Common myeloid progenitor, CD34-positive (primary cell): ENCODE measurements at regions not wholly inside any gene's neighbourhood (a gene's known extent, or its start where the extent isn't known, plus 50 kb on each side); places are given as distances from the start of the nearest gene placed in this dataset.
A peak's percentile ranks its signal among the peaks of the same experiment; 100 is the strongest.

ENCODE experiments used
- CTCF ChIA-PET: fragments of 350-600 bp; sonication (Branson Sonifier 250); formaldehyde crosslinking; loops from one replicate; lab custom pipeline; 2021; ENCODE audit warnings: antibody characterized with exemption; lab: Charles Lee
- POLR2A ChIA-PET: fragments of 350-600 bp; sonication (Branson Sonifier 250); formaldehyde crosslinking; loops from one replicate; lab custom pipeline; 2021; ENCODE audit warnings: antibody characterized with exemption; lab: Charles Lee
- DNase-seq, 3 donors: peaks; one replicate each; pipeline versions ENCODE4 v3.0.0 to v3.0.0-alpha.2; 2013
- H3K27ac ChIP-seq, 2 experiments: 1 replicate in 1 of 2; 2 replicates in 1 of 2; pipeline ENCODE4 v1.7.0; 2013; ENCODE audit warnings: inconsistent platforms in 2 of 2, low read length in 2 of 2, mild to moderate bottlenecking in 2 of 2, low read depth in 1 of 2, moderate library complexity in 1 of 2; ENCODE audit not compliant: severe bottlenecking in 2 of 2, insufficient read depth in 1 of 2, poor library complexity in 1 of 2
- H3K27me3 ChIP-seq, 5 experiments: replicated peaks in 2 of 5; 1 replicate in 3 of 5; 2 replicates in 2 of 5; pipeline versions ENCODE4 v1.6.1 to v1.7.0; 2013; ENCODE audit warnings: low read length in 4 of 5, mild to moderate bottlenecking in 2 of 5, moderate library complexity in 2 of 5, inconsistent platforms in 1 of 5; ENCODE audit not compliant: insufficient read depth in 5 of 5, control insufficient read depth in 4 of 5
- H3K36me3 ChIP-seq, 4 experiments: 1 replicate in 2 of 4; 2 replicates in 2 of 4; pipeline versions ENCODE4 v1.6.1 to v1.7.0; 2013; ENCODE audit warnings: low read length in 3 of 4, control low read depth in 1 of 4, mild to moderate bottlenecking in 1 of 4; ENCODE audit not compliant: control insufficient read depth in 4 of 4, insufficient read depth in 4 of 4
- H3K4me1 ChIP-seq, 4 experiments: 1 replicate in 3 of 4; 2 replicates in 1 of 4; pipeline versions ENCODE4 v1.6.1 to v1.7.1; 2013; ENCODE audit warnings: low read length in 3 of 4, mild to moderate bottlenecking in 3 of 4, control low read depth in 1 of 4, inconsistent platforms in 1 of 4, moderate library complexity in 1 of 4; ENCODE audit not compliant: control insufficient read depth in 4 of 4, insufficient read depth in 4 of 4; ENCODE audit errors: control extremely low read depth in 1 of 4
- H3K4me3 ChIP-seq, 7 experiments: 1 replicate in 4 of 7; 2 replicates in 3 of 7; pipeline versions ENCODE4 v1.5.1 to v1.7.0; 2013; ENCODE audit warnings: mild to moderate bottlenecking in 7 of 7, low read length in 6 of 7, moderate library complexity in 6 of 7, inconsistent platforms in 2 of 7, low read depth in 2 of 7, control low read depth in 1 of 7; ENCODE audit not compliant: insufficient read depth in 4 of 7, control insufficient read depth in 1 of 7; ENCODE audit errors: extremely low read depth in 1 of 7
- H3K9me3 ChIP-seq, 5 experiments: 1 replicate in 4 of 5; 2 replicates in 1 of 5; pipeline versions ENCODE4 v1.6.1 to v1.7.1; 2013; ENCODE audit warnings: low read length in 4 of 5, mild to moderate bottlenecking in 2 of 5, inconsistent platforms in 1 of 5, low read depth in 1 of 5, moderate library complexity in 1 of 5; ENCODE audit not compliant: control insufficient read depth in 4 of 5, insufficient read depth in 2 of 5; ENCODE audit errors: control extremely low read depth in 1 of 5
- WGBS: methylation state at CpG from one replicate; pipeline ENCODE4 v1.1.5; 2013; ENCODE audit not compliant: insufficient coverage; 5-methylcytosine and 5-hydroxymethylcytosine counted together

- H3K27me3 ChIP-seq: no peaks in the 10 kb centered on the region
- CTCF ChIA-PET: no interaction called here
- no peaks in the 10 kb centered on the region for H3K4me1 ChIP-seq
- no peaks in the 10 kb centered on the region for H3K36me3 ChIP-seq
- H3K9me3 ChIP-seq: no peaks in the 10 kb centered on the region
- H3K27ac ChIP-seq: no peak overlapping the region
- WGBS: no CpG with 5 or more reads among the region's 1 CpG
- POLR2A ChIA-PET: no interaction called here
- no peak overlapping the region for H3K4me3 ChIP-seq
- DNase-seq: no peak
Measured at GRCh38 chr2:95539290-95539689, 52.5 kb upstream of the TRIM43 start.

GRCh38 chr2:95539836-95540235, 52.0 kb upstream of the TRIM43 start:
- Histone ChIP-seq H3K9me3 (no peaks in the 10 kb centered on the region), H3K27ac (no peak overlapping the region), H3K4me1 (no peaks in the 10 kb centered on the region), H3K4me3 (no peak overlapping the region), H3K36me3 (no peaks in the 10 kb centered on the region), H3K27me3 (no peaks in the 10 kb centered on the region)
- no CpG with 5 or more reads among the region's 2 CpGs for WGBS
- CTCF ChIA-PET: no interaction called here
- POLR2A ChIA-PET: no interaction called here
- peak in 1 of 3 donors; percentile 1 for DNase-seq
